K562 (cell line): ENCODE measurements at regions not wholly inside any gene's neighbourhood (a gene's known extent, or its start where the extent isn't known, plus 50 kb on each side); places are given as distances from the start of the nearest gene placed in this dataset. TPM values are rescaled to one million over a fixed set of nuclear protein-coding genes. Genes with fewer than 3 reads are reported as not detected.
"Not testable (repeated sequence)": the region's sequence is repeated elsewhere in the genome, so short reads cannot be mapped to it uniquely, and the experiment has no call there.

ENCODE experiments used
- ATAC-seq: fragments of 200-7000 bp; cut with Tn5 transposase; 3 replicates; pipeline ENCODE4 v1.9.1; 2020; ENCODE audit warnings: moderate library complexity
- BruUV-seq: library from RNA; stranded (reverse); fragments of 400-500 nt; replicated peaks from 2 replicates; lab custom pipeline; 2021; lab: Mats Ljungman, UMichigan
- CTCF ChIA-PET: fragments of 300-600 bp; formaldehyde crosslinking; extraction: SDS; loops from one replicate; lab custom pipeline; 2021; ENCODE audit warnings: low intra/inter-chr PET ratio; lab: Yijun Ruan, JAX
- POLR2A ChIA-PET: fragments of 300-600, 350-650 bp; sonication (Branson Sonifier 250); formaldehyde crosslinking; extraction: SDS; loops from one replicate; lab custom pipeline; 2021; ENCODE audit warnings: antibody characterized with exemption, inconsistent platforms; lab: Yijun Ruan, JAX
- DNase-seq, 4 experiments: peaks; one replicate each; pipeline versions ENCODE4 v3.0.0 to v3.0.0-alpha.2; 2011 to 2018; ENCODE audit warnings: low spot score in 3 of 4, mixed read lengths in 3 of 4; ENCODE audit errors: extremely low read depth in 1 of 4
- FAIRE-seq: peaks from 2 replicates; lab custom pipeline; 2011; peaks lifted over from hg19 to GRCh38; lab: Jason Lieb, UNC
- H2AFZ ChIP-seq: 2 replicates; pipeline ENCODE4 v1.6.0; 2011; ENCODE audit warnings: low read depth, low read length, control low read depth, inconsistent platforms
- H3K27ac ChIP-seq: fragments of 200-600 bp; 3 replicates; pipeline ENCODE4 v1.8.0; 2011; ENCODE audit warnings: low read depth, mild to moderate bottlenecking, control low read depth, inconsistent platforms, low read length, moderate library complexity, mixed read lengths; ENCODE audit errors: extremely low read depth
- H3K27me3 ChIP-seq, 2 experiments: fragments of 300-600 bp in 1 of 2; 2 replicates in 1 of 2; 3 replicates in 1 of 2; pipeline versions ENCODE4 v1.6.0 to v1.8.0; 2011; ENCODE audit warnings: inconsistent platforms in 2 of 2, low read length in 2 of 2, mild to moderate bottlenecking in 1 of 2, mixed read lengths in 1 of 2, moderate library complexity in 1 of 2; ENCODE audit not compliant: control insufficient read depth in 2 of 2, insufficient read depth in 2 of 2
- H3K36me3 ChIP-seq: fragments of 300-600 bp; 3 replicates; pipeline ENCODE4 v1.8.0; 2011; ENCODE audit warnings: mild to moderate bottlenecking, low read length, inconsistent platforms; ENCODE audit not compliant: control insufficient read depth, insufficient read depth
- H3K4me1 ChIP-seq, 2 experiments: fragments of 200-600 bp in 1 of 2; replicated peaks in 1 of 2; 2 replicates in 1 of 2; 3 replicates in 1 of 2; pipeline versions ENCODE4 v1.5.1 to v1.8.0; 2011; ENCODE audit warnings: inconsistent platforms in 2 of 2, low read length in 2 of 2, mild to moderate bottlenecking in 1 of 2, mixed read lengths in 1 of 2, moderate library complexity in 1 of 2; ENCODE audit not compliant: control insufficient read depth in 2 of 2, insufficient read depth in 2 of 2
- H3K4me2 ChIP-seq: 2 replicates; pipeline ENCODE4 v1.6.1; 2011; ENCODE audit warnings: low read length, control low read depth, inconsistent platforms, mixed read lengths; ENCODE audit not compliant: insufficient read depth
- H3K4me3 ChIP-seq: fragments of 200-600 bp; sonication (generic), shearing (Covaris generic); 2 replicates; pipeline ENCODE4 v1.5.1; 2016; ENCODE audit warnings: control low read depth, inconsistent platforms
- H3K79me2 ChIP-seq: fragments of 200-600 bp; 3 replicates; pipeline ENCODE4 v1.8.0; 2011; ENCODE audit warnings: low read length, inconsistent platforms; ENCODE audit not compliant: control insufficient read depth, insufficient read depth
- H3K9ac ChIP-seq, 2 experiments: 2 replicates each; pipeline versions ENCODE4 v1.6.0 to v1.6.1; 2011; ENCODE audit warnings: low read depth in 2 of 2, low read length in 2 of 2, control low read depth in 1 of 2, inconsistent platforms in 1 of 2, mild to moderate bottlenecking in 1 of 2, mixed read lengths in 1 of 2; ENCODE audit not compliant: insufficient read depth in 1 of 2
- H3K9me1 ChIP-seq: one replicate; pipeline ENCODE4 v1.6.0; 2011; ENCODE audit warnings: inconsistent platforms, mild to moderate bottlenecking, low read length, moderate library complexity; ENCODE audit not compliant: control insufficient read depth, insufficient read depth
- H3K9me3 ChIP-seq: replicated peaks from 2 replicates; pipeline ENCODE4 v1.5.1; 2011; ENCODE audit warnings: low read depth, low read length, inconsistent platforms; ENCODE audit not compliant: control insufficient read depth, insufficient read depth
- H4K20me1 ChIP-seq: replicated peaks from 2 replicates; pipeline ENCODE4 v1.6.1; 2011; ENCODE audit warnings: low read length, inconsistent platforms, mixed read lengths; ENCODE audit not compliant: control insufficient read depth, insufficient read depth
- WGBS: fragments of 100-300 bp; shearing (Covaris generic); methylation state at CpG from one replicate; pipeline ENCODE4 v1.1.6; 2016; ENCODE audit warnings: low coverage, mixed read lengths; ENCODE audit not compliant: insufficient coverage; ENCODE audit errors: missing lambda C conversion rate; 5-methylcytosine and 5-hydroxymethylcytosine counted together
- in situ Hi-C: fragments of 300-500 bp; cut with MboI; formaldehyde crosslinking; loops from 4 replicates; pipeline ENCODE4 v1.15.0; 2018; ENCODE audit warnings: inconsistent platforms, mixed read lengths
- intact Hi-C: fragments of 100-400 bp; cut with micrococcal nuclease; formaldehyde crosslinking; loops from 2 replicates; pipeline ENCODE4 v1.14.2; 2022
- small RNA-seq: library from RNA; depleted of rRNA; stranded (forward); fragments of <200 nt; gene quantifications from one replicate; pipeline ENCODE3, GENCODE V24; 2014

GRCh38 chr5:50607953-50608705, 58.3 kb upstream of the PARP8 start:
- POLR2A ChIA-PET, ATAC-seq, CTCF ChIA-PET, H3K27me3 ChIP-seq, H3K4me2 ChIP-seq, in situ Hi-C loops, H3K27ac ChIP-seq, BruUV-seq, H3K9me3 ChIP-seq, H2AFZ ChIP-seq, H3K36me3 ChIP-seq, FAIRE-seq, H3K4me1 ChIP-seq, H3K9me1 ChIP-seq, H3K9ac ChIP-seq, DNase-seq, H3K79me2 ChIP-seq, H4K20me1 ChIP-seq, intact Hi-C loops, H3K4me3 ChIP-seq: not testable (repeated sequence)
- WGBS = 2% methylated on average over 42 of the region's 49 CpGs

- H3K4me3 ChIP-seq, H3K9ac ChIP-seq, H4K20me1 ChIP-seq, H3K27ac ChIP-seq, DNase-seq, H3K79me2 ChIP-seq, H3K4me2 ChIP-seq, H3K4me1 ChIP-seq, H2AFZ ChIP-seq, H3K27me3 ChIP-seq, ATAC-seq, CTCF ChIA-PET, FAIRE-seq, H3K9me3 ChIP-seq, POLR2A ChIA-PET, in situ Hi-C loops, H3K9me1 ChIP-seq, intact Hi-C loops, H3K36me3 ChIP-seq, BruUV-seq: not testable (repeated sequence)
- 0% methylated on average over 3 of the region's 3 CpGs for WGBS
Observed at GRCh38 chr5:50613057-50613456, 53.4 kb upstream of the PARP8 start.

Small RNA genes lying in the stretch of these regions (small RNA-seq; reads per million reads assigned to genes)
- gene AC112187.2 = not detected
